DOHH2 (cell line): ENCODE measurements at regions not wholly inside any gene's neighbourhood (a gene's known extent, or its start where the extent isn't known, plus 50 kb on each side); places are given as distances from the start of the nearest gene placed in this dataset.

Experiments used
- CTCF ChIP-seq: fragments of 200-600 bp; sonication (generic); IDR thresholded peaks from one replicate; pipeline ENCODE4 v1.5.1; 2014; ENCODE audit warnings: antibody characterized with exemption, mild to moderate bottlenecking, low read depth, low read length; ENCODE audit not compliant: poor library complexity, severe bottlenecking
- EZH2phosphoT487 ChIP-seq: fragments of 200-600 bp; sonication (generic); IDR thresholded peaks from 2 replicates; pipeline ENCODE4 v1.6.1; 2017; ENCODE audit warnings: borderline replicate concordance, mild to moderate bottlenecking, antibody characterized with exemption, low read length, moderate library complexity, mixed read lengths

- no peak for TF ChIP-seq CTCF
- TF ChIP-seq EZH2phosphoT487, result no peak
Measured at GRCh38 chr3:72696815-72697214, 151.4 kb downstream of the SHQ1 start.
